ENCODE measurements at regions not wholly inside any gene's neighbourhood (a gene's known extent, or its start where the extent isn't known, plus 50 kb on each side); places are given as distances from the start of the nearest gene placed in this dataset.

DNA sequence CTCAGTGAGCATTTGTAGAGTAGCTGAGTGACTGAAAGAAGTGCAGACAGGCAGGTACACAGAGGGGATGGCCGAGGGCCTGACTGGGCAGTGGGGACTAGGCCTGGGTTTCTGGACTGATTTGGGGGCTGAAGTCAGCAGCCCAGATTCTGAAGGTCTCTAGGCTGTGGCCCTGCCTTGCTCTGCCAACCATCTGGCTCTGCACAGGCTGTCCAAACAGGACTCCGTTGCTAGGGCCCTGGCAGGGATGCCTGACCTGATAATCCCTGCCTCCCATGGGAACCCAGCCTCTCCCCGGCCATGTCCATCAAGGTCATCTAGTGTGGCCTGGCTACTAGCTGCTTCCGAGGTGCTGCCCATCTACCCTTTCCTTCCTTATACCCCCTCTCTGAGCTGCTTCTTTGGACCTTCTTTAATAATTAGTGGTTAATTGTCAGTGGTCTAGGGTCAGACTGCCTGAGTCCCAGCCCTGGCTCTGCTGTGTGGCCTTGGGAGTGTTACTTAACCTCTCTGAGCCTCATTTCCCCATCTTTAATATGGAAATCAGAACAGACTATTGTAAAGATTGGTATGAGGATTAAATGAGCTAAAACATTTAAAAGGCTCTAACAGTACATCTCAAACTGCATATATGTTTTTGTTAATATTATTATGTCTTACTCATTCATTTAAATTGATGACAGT is 137.9 kb downstream of the VEGFA start:
- CTCF ChIA-PET, result no interaction called here
- no TSS peak for BruUV-seq (replicated peaks)
- POLR2A ChIA-PET (ENCODE audit: unreplicated experiment), result interaction anchor here (0.5 kb wide), 1 partner anchor 10 kb away, joined by 3 read pairs; no protein-coding TSS in a partner anchor
- Histone ChIP-seq H3K9me2 (replicated peaks; ENCODE audit: low read length) (no peaks in the 10 kb centered on the region), H3K79me2 (ENCODE audit: low read length) (no peaks in the 10 kb centered on the region), H3K9ac (ENCODE audit: low read length) (no peak overlapping the region), H3K27ac (ENCODE audit: low read length) (no peak overlapping the region), H3K4me1 (ENCODE audit: insufficient read depth, low read length) (no peaks in the 10 kb centered on the region), H4K20me1 (ENCODE audit: low read length) (no peaks in the 10 kb centered on the region), H3K4me3 (ENCODE audit: low read length) (no peak overlapping the region), H3F3A (ENCODE audit: low read length, unreplicated experiment) (no peaks in the 10 kb centered on the region), H3K27me3 (ENCODE audit: low read length) (no peaks in the 10 kb centered on the region), H3K9me3 (ENCODE audit: low read length) (no peaks in the 10 kb centered on the region), H2AFZ (ENCODE audit: low read length) (no peak overlapping the region), H3K4me2 (ENCODE audit: low read length) (no peak overlapping the region), H3K36me3 (ENCODE audit: low read depth, low read length) (no peaks in the 10 kb centered on the region)
- intact Hi-C loops (cut with micrococcal nuclease), result no loop called here
- ATAC-seq, result no peak
- TF ChIP-seq, protein P1, sequence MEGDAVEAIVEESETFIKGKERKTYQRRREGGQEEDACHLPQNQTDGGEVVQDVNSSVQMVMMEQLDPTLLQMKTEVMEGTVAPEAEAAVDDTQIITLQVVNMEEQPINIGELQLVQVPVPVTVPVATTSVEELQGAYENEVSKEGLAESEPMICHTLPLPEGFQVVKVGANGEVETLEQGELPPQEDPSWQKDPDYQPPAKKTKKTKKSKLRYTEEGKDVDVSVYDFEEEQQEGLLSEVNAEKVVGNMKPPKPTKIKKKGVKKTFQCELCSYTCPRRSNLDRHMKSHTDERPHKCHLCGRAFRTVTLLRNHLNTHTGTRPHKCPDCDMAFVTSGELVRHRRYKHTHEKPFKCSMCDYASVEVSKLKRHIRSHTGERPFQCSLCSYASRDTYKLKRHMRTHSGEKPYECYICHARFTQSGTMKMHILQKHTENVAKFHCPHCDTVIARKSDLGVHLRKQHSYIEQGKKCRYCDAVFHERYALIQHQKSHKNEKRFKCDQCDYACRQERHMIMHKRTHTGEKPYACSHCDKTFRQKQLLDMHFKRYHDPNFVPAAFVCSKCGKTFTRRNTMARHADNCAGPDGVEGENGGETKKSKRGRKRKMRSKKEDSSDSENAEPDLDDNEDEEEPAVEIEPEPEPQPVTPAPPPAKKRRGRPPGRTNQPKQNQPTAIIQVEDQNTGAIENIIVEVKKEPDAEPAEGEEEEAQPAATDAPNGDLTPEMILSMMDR (conservative IDR thresholded peaks at IDR 0.05; ENCODE audit: low read depth, low read length), result no peak
- TF ChIP-seq EZH2 (IDR thresholded peaks at IDR 0.05; ENCODE audit: low read length, unreplicated experiment), result no peak
- no peak for TF ChIP-seq EZH2phosphoT487 (IDR thresholded peaks at IDR 0.05; ENCODE audit: borderline replicate concordance, low read length)
- DNase-seq, result no peak

- Histone ChIP-seq H3K36me3 (ENCODE audit: low read depth, low read length) (no peaks in the 10 kb centered on the region), H3K27ac (ENCODE audit: low read length) (no peak overlapping the region), H3K9me3 (ENCODE audit: low read length) (no peaks in the 10 kb centered on the region), H3K4me2 (ENCODE audit: low read length) (no peak overlapping the region), H2AFZ (ENCODE audit: low read length) (no peak overlapping the region), H4K20me1 (ENCODE audit: low read length) (no peaks in the 10 kb centered on the region), H3K79me2 (ENCODE audit: low read length) (no peaks in the 10 kb centered on the region), H3K27me3 (ENCODE audit: low read length) (no peaks in the 10 kb centered on the region), H3K9ac (ENCODE audit: low read length) (no peak overlapping the region), H3F3A (ENCODE audit: low read length, unreplicated experiment) (no peaks in the 10 kb centered on the region), H3K4me3 (ENCODE audit: low read length) (no peak overlapping the region), H3K9me2 (replicated peaks; ENCODE audit: low read length) (no peaks in the 10 kb centered on the region), H3K4me1 (ENCODE audit: insufficient read depth, low read length) (no peaks in the 10 kb centered on the region)
- no peak for TF ChIP-seq EZH2 (IDR thresholded peaks at IDR 0.05; ENCODE audit: low read length, unreplicated experiment)
- TF ChIP-seq, protein P1 (conservative IDR thresholded peaks at IDR 0.05; ENCODE audit: low read depth, low read length), result no peak
- TF ChIP-seq EZH2phosphoT487 (IDR thresholded peaks at IDR 0.05; ENCODE audit: borderline replicate concordance, low read length), result no peak
- POLR2A ChIA-PET (ENCODE audit: unreplicated experiment), result interaction anchor here (0.5 kb wide), 1 partner anchor 9 kb away, joined by 3 read pairs; no protein-coding TSS in a partner anchor
- BruUV-seq (replicated peaks), result no TSS peak
- DNase-seq, result no peak
- intact Hi-C loops (cut with micrococcal nuclease), result no loop called here
- no peak for ATAC-seq
- CTCF ChIA-PET, result interaction anchor here (0.6 kb wide), 1 partner anchor 84 kb away, joined by 3 read pairs; no protein-coding TSS in a partner anchor
Observed at GRCh38 chr6:43907312-43907711, 137.3 kb downstream of the VEGFA start.
